CD4-positive, alpha-beta T cell (primary cell): ENCODE measurements at regions not wholly inside any gene's neighbourhood (a gene's known extent, or its start where the extent isn't known, plus 50 kb on each side); places are given as distances from the start of the nearest gene placed in this dataset.

Source experiments
- ATAC-seq: fragments of 200-7000 bp; cut with Tn5 transposase; one replicate; pipeline ENCODE4 v1.10.0; 2022; ENCODE audit warnings: mild to moderate bottlenecking; ENCODE audit not compliant: poor library complexity
- CTCF ChIA-PET: fragments of 350-600 bp; sonication (Branson Sonifier 250); formaldehyde crosslinking; loops from one replicate; lab custom pipeline; 2021; ENCODE audit warnings: antibody characterized with exemption, inconsistent platforms; lab: Charles Lee
- POLR2A ChIA-PET: fragments of 350-600 bp; sonication (Branson Sonifier 250); formaldehyde crosslinking; loops from one replicate; lab custom pipeline; 2021; ENCODE audit warnings: antibody characterized with exemption, inconsistent platforms; lab: Charles Lee
- DNase-seq, 14 experiments: peaks; one replicate each; pipeline ENCODE4 v3.0.0-alpha.2; 2013 to 2020; ENCODE audit warnings: mixed read lengths in 2 of 14
- H3K27ac ChIP-seq, 2 donors: one replicate each; pipeline versions ENCODE4 v1.5.1 to v1.7.0; 2013; ENCODE audit warnings: low read length in 2 of 2, low read depth in 1 of 2, mild to moderate bottlenecking in 1 of 2
- H3K27me3 ChIP-seq, 2 experiments: 1 replicate in 1 of 2; 2 replicates in 1 of 2; pipeline versions ENCODE4 v1.6.1 to v1.7.0; 2013; ENCODE audit warnings: low read length in 2 of 2, control low read depth in 1 of 2, mild to moderate bottlenecking in 1 of 2, moderate library complexity in 1 of 2; ENCODE audit not compliant: insufficient read depth in 2 of 2, control insufficient read depth in 1 of 2
- H3K36me3 ChIP-seq: one replicate; pipeline ENCODE4 v1.6.1; 2013; ENCODE audit warnings: low read length, control low read depth; ENCODE audit not compliant: insufficient read depth
- H3K4me1 ChIP-seq: one replicate; pipeline ENCODE4 v1.6.1; 2013; ENCODE audit warnings: low read length, control low read depth; ENCODE audit not compliant: insufficient read depth
- H3K4me3 ChIP-seq: one replicate; pipeline ENCODE4 v1.5.1; 2013; ENCODE audit warnings: mild to moderate bottlenecking, low read length, moderate library complexity
- H3K9me3 ChIP-seq, 2 experiments: 1 replicate in 1 of 2; 2 replicates in 1 of 2; pipeline versions ENCODE4 v1.6.1 to v1.7.0; 2013; ENCODE audit warnings: low read length in 2 of 2, mild to moderate bottlenecking in 2 of 2, control low read depth in 1 of 2, moderate library complexity in 1 of 2; ENCODE audit not compliant: control insufficient read depth in 1 of 2, insufficient read depth in 1 of 2
- H3K27ac Mint-ChIP-seq: one replicate; pipeline ENCODE4 v1.8.0; 2020; ENCODE audit warnings: mixed read lengths
- H3K27me3 Mint-ChIP-seq: one replicate; pipeline ENCODE4 v1.8.0; 2021; ENCODE audit warnings: mixed read lengths
- H3K36me3 Mint-ChIP-seq: one replicate; pipeline ENCODE4 v1.8.0; 2021; ENCODE audit warnings: low read depth, mixed read lengths
- H3K4me1 Mint-ChIP-seq: one replicate; pipeline ENCODE4 v1.8.0; 2021; ENCODE audit warnings: low read depth, mixed read lengths
- H3K4me3 Mint-ChIP-seq: one replicate; pipeline ENCODE4 v1.8.0; 2020; ENCODE audit warnings: mild to moderate bottlenecking, mixed read lengths
- H3K9me3 Mint-ChIP-seq: one replicate; pipeline ENCODE4 v1.8.0; 2020; ENCODE audit warnings: mixed read lengths
- intact Hi-C, 2 experiments: fragments of 100-400 bp; cut with DNase I in 1 of 2; cut with micrococcal nuclease in 1 of 2; formaldehyde crosslinking; loops; one replicate each; pipeline versions ENCODE4 v1.15.1 to v1.9.0; 2023 to 2025; cut with DNase I, micrococcal nuclease
- TF ChIP-seq, protein P1 (sequence below): fragments of 200-600 bp; IDR thresholded peaks from one replicate; pipeline ENCODE4 v1.8.0; 2022; ENCODE audit warnings: antibody characterized with exemption, mild to moderate bottlenecking

DNA sequence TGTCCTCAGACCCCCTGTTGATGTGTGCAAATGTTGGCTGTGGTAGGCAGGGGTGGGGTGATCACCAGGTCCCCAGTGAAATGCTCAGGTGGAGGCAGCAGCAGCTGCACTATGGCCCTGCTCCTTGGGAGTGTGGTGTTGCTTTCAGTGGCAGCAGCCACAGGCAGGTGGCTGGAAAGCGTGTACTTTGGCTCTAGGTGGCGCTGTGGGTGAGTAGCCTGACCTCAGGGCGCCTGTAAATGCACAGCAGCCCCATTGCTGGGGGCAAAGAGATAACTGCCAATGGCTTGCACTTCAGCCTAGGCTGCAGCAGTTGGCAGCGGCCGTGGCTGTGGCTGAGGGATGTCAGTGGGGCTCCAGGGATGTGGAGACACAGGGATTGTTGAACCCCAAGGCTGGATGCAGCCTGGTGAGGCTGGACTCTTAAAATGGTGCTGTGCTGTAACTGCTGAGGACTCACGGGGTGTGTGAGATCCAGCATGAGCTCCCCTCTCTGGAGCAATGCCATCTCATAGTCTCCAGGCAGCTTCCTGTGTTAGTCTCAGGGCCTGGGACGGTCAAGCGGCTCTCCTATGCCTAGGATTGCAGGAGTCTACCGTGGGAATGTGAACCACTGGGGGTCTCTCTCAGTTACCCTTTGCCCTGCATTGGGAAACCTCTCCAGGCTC lies 421.7 kb upstream of the HTR2C start:
- POLR2A ChIA-PET: no interaction called here
- DNase-seq (no peak), ATAC-seq (no peak)
- no peaks in the 10 kb centered on the region for H3K36me3 Mint-ChIP-seq
- TF ChIP-seq, protein P1, sequence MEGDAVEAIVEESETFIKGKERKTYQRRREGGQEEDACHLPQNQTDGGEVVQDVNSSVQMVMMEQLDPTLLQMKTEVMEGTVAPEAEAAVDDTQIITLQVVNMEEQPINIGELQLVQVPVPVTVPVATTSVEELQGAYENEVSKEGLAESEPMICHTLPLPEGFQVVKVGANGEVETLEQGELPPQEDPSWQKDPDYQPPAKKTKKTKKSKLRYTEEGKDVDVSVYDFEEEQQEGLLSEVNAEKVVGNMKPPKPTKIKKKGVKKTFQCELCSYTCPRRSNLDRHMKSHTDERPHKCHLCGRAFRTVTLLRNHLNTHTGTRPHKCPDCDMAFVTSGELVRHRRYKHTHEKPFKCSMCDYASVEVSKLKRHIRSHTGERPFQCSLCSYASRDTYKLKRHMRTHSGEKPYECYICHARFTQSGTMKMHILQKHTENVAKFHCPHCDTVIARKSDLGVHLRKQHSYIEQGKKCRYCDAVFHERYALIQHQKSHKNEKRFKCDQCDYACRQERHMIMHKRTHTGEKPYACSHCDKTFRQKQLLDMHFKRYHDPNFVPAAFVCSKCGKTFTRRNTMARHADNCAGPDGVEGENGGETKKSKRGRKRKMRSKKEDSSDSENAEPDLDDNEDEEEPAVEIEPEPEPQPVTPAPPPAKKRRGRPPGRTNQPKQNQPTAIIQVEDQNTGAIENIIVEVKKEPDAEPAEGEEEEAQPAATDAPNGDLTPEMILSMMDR: no peak
- intact Hi-C loops: no loop called here
- Histone ChIP-seq H3K27ac (no peak overlapping the region), H3K4me3 (no peak overlapping the region), H3K27me3 (no peaks in the 10 kb centered on the region), H3K36me3 (no peaks in the 10 kb centered on the region), H3K4me1 (no peaks in the 10 kb centered on the region), H3K9me3 (peaks cover 0 to 7% of the 10 kb centered on the region in 2 experiments)
- H3K9me3 Mint-ChIP-seq: peaks cover 5% of the 10 kb centered on the region
- no peak overlapping the region for H3K27ac Mint-ChIP-seq
- CTCF ChIA-PET: no interaction called here
- no peaks in the 10 kb centered on the region for H3K4me1 Mint-ChIP-seq
- H3K4me3 Mint-ChIP-seq: no peak overlapping the region
- H3K27me3 Mint-ChIP-seq: no peaks in the 10 kb centered on the region

GRCh38 chrX:114152801-114153200 lies 431.1 kb upstream of the HTR2C start:
- no peaks in the 10 kb centered on the region for H3K27me3 ChIP-seq
- intact Hi-C loops: no loop called here
- no peaks in the 10 kb centered on the region for H3K9me3 ChIP-seq
- H3K4me3 ChIP-seq: no peak overlapping the region
- H3K36me3 ChIP-seq: no peaks in the 10 kb centered on the region
- no peaks in the 10 kb centered on the region for H3K36me3 Mint-ChIP-seq
- no peaks in the 10 kb centered on the region for H3K4me1 Mint-ChIP-seq
- H3K27me3 Mint-ChIP-seq: no peaks in the 10 kb centered on the region
- H3K4me3 Mint-ChIP-seq: no peak overlapping the region
- H3K9me3 Mint-ChIP-seq: peaks cover 2% of the 10 kb centered on the region
- DNase-seq (no peak), ATAC-seq (no peak)
- TF ChIP-seq, protein P1: no peak
- H3K27ac Mint-ChIP-seq: no peak overlapping the region
- ChIA-PET POLR2A (no interaction called here), CTCF (no interaction called here)
- no peaks in the 10 kb centered on the region for H3K4me1 ChIP-seq
- no peak overlapping the region for H3K27ac ChIP-seq

DNA sequence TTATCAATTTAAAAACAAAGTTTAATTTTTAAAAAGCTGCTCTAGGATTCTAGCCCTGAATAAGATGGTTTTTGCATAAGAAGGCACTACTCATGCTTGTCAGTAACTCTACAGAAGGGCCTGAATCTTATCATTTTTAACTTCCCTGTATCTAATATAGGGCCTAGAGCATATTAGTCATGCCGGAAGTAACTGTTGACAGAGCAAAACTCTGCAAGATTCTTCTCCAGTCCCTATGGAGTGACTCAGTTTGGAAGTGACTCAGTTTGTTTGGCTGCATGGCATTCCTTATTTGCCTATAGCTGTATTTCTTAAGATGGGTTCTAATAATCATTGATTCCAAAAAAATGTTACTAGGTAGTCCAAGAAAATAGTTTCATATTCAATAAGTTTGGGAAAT lies 431.8 kb upstream of the HTR2C start:
- H3K27ac ChIP-seq: no peak overlapping the region
- H3K36me3 ChIP-seq: no peaks in the 10 kb centered on the region
- ChIA-PET POLR2A (no interaction called here), CTCF (no interaction called here)
- no peaks in the 10 kb centered on the region for H3K27me3 Mint-ChIP-seq
- H3K4me3 Mint-ChIP-seq: no peak overlapping the region
- no peaks in the 10 kb centered on the region for H3K27me3 ChIP-seq
- no peaks in the 10 kb centered on the region for H3K4me1 ChIP-seq
- ATAC-seq (no peak), DNase-seq (no peak)
- no peaks in the 10 kb centered on the region for H3K4me1 Mint-ChIP-seq
- H3K9me3 Mint-ChIP-seq: peaks cover 2% of the 10 kb centered on the region
- no peaks in the 10 kb centered on the region for H3K36me3 Mint-ChIP-seq
- no peak overlapping the region for H3K4me3 ChIP-seq
- TF ChIP-seq, protein P1: no peak
- H3K27ac Mint-ChIP-seq: no peak overlapping the region
- no peaks in the 10 kb centered on the region for H3K9me3 ChIP-seq
- intact Hi-C loops: no loop called here
